GM12892 (cell line): ENCODE measurements at regions not wholly inside any gene's neighbourhood (a gene's known extent, or its start where the extent isn't known, plus 50 kb on each side); places are given as distances from the start of the nearest gene placed in this dataset.

Experiments used
- POLR2A ChIP-seq: IDR thresholded peaks from 2 replicates; pipeline ENCODE4 v1.6.1; 2011; ENCODE audit warnings: low read depth, low read length, control low read depth
- POLR2AphosphoS5 ChIP-seq: IDR thresholded peaks from 2 replicates; pipeline ENCODE4 v1.6.1; 2011; ENCODE audit warnings: low read depth, low read length, control low read depth

GRCh38 chr6:8810325-8810724, 375.0 kb upstream of the SLC35B3 start:
- TF ChIP-seq POLR2AphosphoS5 = no peak
- TF ChIP-seq POLR2A = no peak
